CD8-positive, alpha-beta memory T cell (primary cell): ENCODE measurements at regions not wholly inside any gene's neighbourhood (a gene's known extent, or its start where the extent isn't known, plus 50 kb on each side); places are given as distances from the start of the nearest gene placed in this dataset.

Source experiments
- CTCF ChIA-PET: fragments of 350-600 bp; sonication (Branson Sonifier 250); formaldehyde crosslinking; loops from one replicate; lab custom pipeline; 2021; ENCODE audit warnings: antibody characterized with exemption; lab: Charles Lee
- POLR2A ChIA-PET: fragments of 350-600 bp; sonication (Branson Sonifier 250); formaldehyde crosslinking; loops from one replicate; lab custom pipeline; 2021; ENCODE audit warnings: antibody characterized with exemption; lab: Charles Lee
- DNase-seq, 5 donors: peaks; one replicate each; pipeline versions ENCODE4 v3.0.0 to v3.0.0-alpha.2; 2020 to 2022; ENCODE audit warnings: mixed read lengths in 1 of 5
- H3K27ac ChIP-seq: one replicate; pipeline ENCODE4 v1.7.0; 2013; ENCODE audit warnings: low read depth, mild to moderate bottlenecking, low read length, moderate library complexity
- H3K27me3 ChIP-seq: 2 replicates; pipeline ENCODE4 v1.7.0; 2013; ENCODE audit warnings: low read length, mild to moderate bottlenecking; ENCODE audit not compliant: insufficient read depth, poor library complexity, severe bottlenecking
- H3K36me3 ChIP-seq: 2 replicates; pipeline ENCODE4 v1.7.0; 2013; ENCODE audit warnings: mild to moderate bottlenecking, low read length, moderate library complexity; ENCODE audit not compliant: insufficient read depth
- H3K4me1 ChIP-seq: 2 replicates; pipeline ENCODE4 v1.7.0; 2013; ENCODE audit warnings: mild to moderate bottlenecking, low read length, moderate library complexity; ENCODE audit not compliant: insufficient read depth
- H3K4me3 ChIP-seq: 2 replicates; pipeline ENCODE4 v1.7.0; 2013; ENCODE audit warnings: mild to moderate bottlenecking, low read length
- H3K9me3 ChIP-seq: 2 replicates; pipeline ENCODE4 v1.7.0; 2013; ENCODE audit warnings: mild to moderate bottlenecking, low read length
- H3K27ac Mint-ChIP-seq, 8 donors: one replicate each; pipeline ENCODE4 v1.8.0; 2020 to 2021; ENCODE audit warnings: mixed read lengths in 8 of 8, mild to moderate bottlenecking in 6 of 8, inconsistent platforms in 3 of 8, moderate library complexity in 3 of 8
- H3K27me3 Mint-ChIP-seq, 2 donors: one replicate each; pipeline ENCODE4 v1.8.0; 2020 to 2021; ENCODE audit warnings: mixed read lengths in 2 of 2, mild to moderate bottlenecking in 1 of 2, moderate library complexity in 1 of 2
- H3K36me3 Mint-ChIP-seq, 3 donors: one replicate each; pipeline ENCODE4 v1.8.0; 2020 to 2021; ENCODE audit warnings: mixed read lengths in 3 of 3, inconsistent platforms in 1 of 3, mild to moderate bottlenecking in 1 of 3
- H3K4me1 Mint-ChIP-seq, 3 donors: one replicate each; pipeline ENCODE4 v1.8.0; 2020 to 2021; ENCODE audit warnings: mixed read lengths in 3 of 3, inconsistent platforms in 1 of 3, mild to moderate bottlenecking in 1 of 3
- H3K4me3 Mint-ChIP-seq, 7 donors: one replicate each; pipeline ENCODE4 v1.8.0; 2020 to 2021; ENCODE audit warnings: mixed read lengths in 7 of 7, mild to moderate bottlenecking in 6 of 7, moderate library complexity in 4 of 7, inconsistent platforms in 2 of 7
- H3K9me3 Mint-ChIP-seq, 5 donors: one replicate each; pipeline ENCODE4 v1.8.0; 2020 to 2022; ENCODE audit warnings: mixed read lengths in 5 of 5, mild to moderate bottlenecking in 3 of 5, moderate library complexity in 2 of 5, inconsistent platforms in 1 of 5

- Histone ChIP-seq H3K4me3 (no peak overlapping the region), H3K36me3 (no peaks in the 10 kb centered on the region), H3K9me3 (no peaks in the 10 kb centered on the region), H3K27ac (no peak overlapping the region), H3K4me1 (no peaks in the 10 kb centered on the region), H3K27me3 (no peaks in the 10 kb centered on the region)
- no peaks in the 10 kb centered on the region for H3K4me1 Mint-ChIP-seq
- peaks cover 0 to 15% (median under 1%) of the 10 kb centered on the region in 5 donors for H3K9me3 Mint-ChIP-seq
- no peak for DNase-seq
- ChIA-PET CTCF (no interaction called here), POLR2A (no interaction called here)
- no peaks in the 10 kb centered on the region for H3K27me3 Mint-ChIP-seq
- no peak overlapping the region for H3K27ac Mint-ChIP-seq
- no peak overlapping the region for H3K4me3 Mint-ChIP-seq
- peaks cover 14 to 59% (median 35%) of the 10 kb centered on the region in 3 donors for H3K36me3 Mint-ChIP-seq
Measured at GRCh38 chr2:18644115-18644462, 54.7 kb upstream of the NT5C1B start.

GRCh38 chr2:18643326-18644114 lies 54.2 kb upstream of the NT5C1B start:
- H3K9me3 Mint-ChIP-seq, result peaks cover 0 to 18% (median 3%) of the 10 kb centered on the region in 5 donors
- peaks cover 13 to 62% (median 37%) of the 10 kb centered on the region in 3 donors for H3K36me3 Mint-ChIP-seq
- no peaks in the 10 kb centered on the region for H3K27me3 Mint-ChIP-seq
- ChIA-PET POLR2A (no interaction called here), CTCF (no interaction called here)
- H3K4me3 ChIP-seq, result no peak overlapping the region
- no peak overlapping the region for H3K4me3 Mint-ChIP-seq
- no peaks in the 10 kb centered on the region for H3K9me3 ChIP-seq
- no peaks in the 10 kb centered on the region for H3K27me3 ChIP-seq
- H3K36me3 ChIP-seq, result no peaks in the 10 kb centered on the region
- no peaks in the 10 kb centered on the region for H3K4me1 ChIP-seq
- no peaks in the 10 kb centered on the region for H3K4me1 Mint-ChIP-seq
- DNase-seq, result no peak
- H3K27ac Mint-ChIP-seq, result no peak overlapping the region
- no peak overlapping the region for H3K27ac ChIP-seq

GRCh38 chr2:18641823-18642222 lies 52.5 kb upstream of the NT5C1B start:
- no peak overlapping the region for H3K27ac ChIP-seq
- CTCF ChIA-PET, result interaction anchor here (1.5 kb wide), 1 partner anchor 14 kb away, joined by 3 read pairs; no protein-coding TSS in a partner anchor
- POLR2A ChIA-PET, result no interaction called here
- Mint-ChIP-seq H3K4me1 (no peaks in the 10 kb centered on the region), H3K36me3 (peaks cover 12 to 75% (median 47%) of the 10 kb centered on the region in 3 donors), H3K4me3 (no peak overlapping the region), H3K27me3 (no peaks in the 10 kb centered on the region), H3K9me3 (peaks cover 2 to 35% (median 19%) of the 10 kb centered on the region in 5 donors), H3K27ac (no peak overlapping the region)
- no peaks in the 10 kb centered on the region for H3K27me3 ChIP-seq
- peaks cover under 1% of the 10 kb centered on the region for H3K9me3 ChIP-seq
- H3K4me1 ChIP-seq, result no peaks in the 10 kb centered on the region
- H3K4me3 ChIP-seq, result no peak overlapping the region
- DNase-seq, result no peak
- no peaks in the 10 kb centered on the region for H3K36me3 ChIP-seq

- Histone ChIP-seq H3K4me1 (no peaks in the 10 kb centered on the region), H3K27me3 (no peaks in the 10 kb centered on the region), H3K27ac (no peak overlapping the region), H3K4me3 (no peak overlapping the region), H3K9me3 (peaks cover 8% of the 10 kb centered on the region), H3K36me3 (no peaks in the 10 kb centered on the region)
- peaks cover 13 to 50% (median 34%) of the 10 kb centered on the region in 5 donors for H3K9me3 Mint-ChIP-seq
- H3K4me3 Mint-ChIP-seq, result no peak overlapping the region
- DNase-seq, result no peak
- H3K36me3 Mint-ChIP-seq, result peaks cover 16 to 79% (median 43%) of the 10 kb centered on the region in 3 donors
- H3K27me3 Mint-ChIP-seq, result no peaks in the 10 kb centered on the region
- no peak overlapping the region for H3K27ac Mint-ChIP-seq
- POLR2A ChIA-PET, result no interaction called here
- no peaks in the 10 kb centered on the region for H3K4me1 Mint-ChIP-seq
- CTCF ChIA-PET, result no interaction called here
Measured at GRCh38 chr2:18639756-18640453, 50.5 kb upstream of the NT5C1B start.
